ENCODE measurements at regions not wholly inside any gene's neighbourhood (a gene's known extent, or its start where the extent isn't known, plus 50 kb on each side); places are given as distances from the start of the nearest gene placed in this dataset.

DNA sequence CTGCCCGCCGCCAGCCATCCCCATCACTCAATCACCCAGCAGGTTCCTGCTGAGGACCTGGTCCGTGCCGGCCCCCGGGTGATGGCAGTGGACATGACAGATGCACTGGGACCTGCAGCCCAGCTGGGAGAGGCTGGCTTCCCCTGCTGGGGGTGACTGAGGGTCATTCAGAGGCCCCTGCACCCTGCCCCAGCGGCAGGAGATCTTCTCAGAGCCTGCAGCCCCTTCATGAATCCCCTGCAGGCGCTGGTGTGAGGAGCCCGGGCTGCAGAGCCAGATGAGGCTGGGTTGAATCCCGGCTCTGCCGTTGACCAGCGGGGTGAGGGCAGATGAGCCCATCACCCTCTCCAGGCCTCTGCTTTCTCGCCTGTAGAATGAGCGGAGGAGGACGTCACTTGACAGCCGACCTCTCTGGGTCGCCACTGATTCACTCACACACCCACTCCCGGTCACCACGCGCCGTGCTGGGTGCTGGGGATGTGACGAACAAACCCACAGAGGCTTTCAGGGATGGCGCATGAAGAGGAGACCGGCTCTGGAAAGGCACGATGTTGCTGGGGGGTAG, 95.2 kb upstream of the CIBAR2 start:
- no peak overlapping the region for H3K4me3 ChIP-seq (ENCODE audit: control insufficient read depth in 2 of 3, extremely low read depth in 1 of 3, insufficient read depth in 2 of 3, low read depth in 1 of 3, low read length in 3 of 3)
- no peak overlapping the region for H3K27ac ChIP-seq (ENCODE audit: control insufficient read depth, insufficient read depth, low read length)
- H3K36me3 ChIP-seq (ENCODE audit: control insufficient read depth in 2 of 2, extremely low read depth in 1 of 2, insufficient read depth in 2 of 2, low read length in 2 of 2) = no peaks in the 10 kb centered on the region
- no peaks in the 10 kb centered on the region for H3K27me3 ChIP-seq (ENCODE audit: control insufficient read depth, extremely low read depth, insufficient read depth, low read length)
- H2AFZ ChIP-seq (ENCODE audit: control insufficient read depth, low read length) = no peak overlapping the region
- H3K9ac ChIP-seq (ENCODE audit: control insufficient read depth, extremely low read depth, insufficient read depth, low read length) = no peak overlapping the region
- DNase-seq (ENCODE audit: low read depth, low spot score) (no peak), FAIRE-seq (no peak)
- dilution Hi-C loops (cut with MboI; ENCODE audit: extremely low pct_ligation_motif_present, low sequenced_read_pairs) = no loop called here
- no peaks in the 10 kb centered on the region for H3K9me3 ChIP-seq (ENCODE audit: control insufficient read depth, low read depth, low read length)
- peaks cover 28% of the 10 kb centered on the region for H3K4me1 ChIP-seq (ENCODE audit: control insufficient read depth, extremely low read depth, insufficient read depth, low read length)
- no peak overlapping the region for H3K4me2 ChIP-seq (ENCODE audit: control insufficient read depth, extremely low read depth, insufficient read depth, low read depth, low read length)
- no peaks in the 10 kb centered on the region for H3K79me2 ChIP-seq (ENCODE audit: control insufficient read depth, insufficient read depth, low read length)
- no peak for TF ChIP-seq EZH2 (IDR thresholded peaks at IDR 0.05; ENCODE audit: low read length)
- TF ChIP-seq, protein P1, sequence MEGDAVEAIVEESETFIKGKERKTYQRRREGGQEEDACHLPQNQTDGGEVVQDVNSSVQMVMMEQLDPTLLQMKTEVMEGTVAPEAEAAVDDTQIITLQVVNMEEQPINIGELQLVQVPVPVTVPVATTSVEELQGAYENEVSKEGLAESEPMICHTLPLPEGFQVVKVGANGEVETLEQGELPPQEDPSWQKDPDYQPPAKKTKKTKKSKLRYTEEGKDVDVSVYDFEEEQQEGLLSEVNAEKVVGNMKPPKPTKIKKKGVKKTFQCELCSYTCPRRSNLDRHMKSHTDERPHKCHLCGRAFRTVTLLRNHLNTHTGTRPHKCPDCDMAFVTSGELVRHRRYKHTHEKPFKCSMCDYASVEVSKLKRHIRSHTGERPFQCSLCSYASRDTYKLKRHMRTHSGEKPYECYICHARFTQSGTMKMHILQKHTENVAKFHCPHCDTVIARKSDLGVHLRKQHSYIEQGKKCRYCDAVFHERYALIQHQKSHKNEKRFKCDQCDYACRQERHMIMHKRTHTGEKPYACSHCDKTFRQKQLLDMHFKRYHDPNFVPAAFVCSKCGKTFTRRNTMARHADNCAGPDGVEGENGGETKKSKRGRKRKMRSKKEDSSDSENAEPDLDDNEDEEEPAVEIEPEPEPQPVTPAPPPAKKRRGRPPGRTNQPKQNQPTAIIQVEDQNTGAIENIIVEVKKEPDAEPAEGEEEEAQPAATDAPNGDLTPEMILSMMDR (optimal IDR thresholded peaks at IDR 0.05 in 1 of 3, IDR thresholded peaks at IDR 0.05 in 1 of 3, conservative IDR thresholded peaks at IDR 0.05 in 1 of 3; ENCODE audit: extremely low read depth in 1 of 3, insufficient read depth in 2 of 3, low read length in 3 of 3) = no peak
- H4K20me1 ChIP-seq (ENCODE audit: control insufficient read depth, extremely low read depth, insufficient read depth, low read length) = no peaks in the 10 kb centered on the region
- no peaks in the 10 kb centered on the region for H3K9me1 ChIP-seq (ENCODE audit: control insufficient read depth, extremely low read depth, insufficient read depth, low read length)

DNA sequence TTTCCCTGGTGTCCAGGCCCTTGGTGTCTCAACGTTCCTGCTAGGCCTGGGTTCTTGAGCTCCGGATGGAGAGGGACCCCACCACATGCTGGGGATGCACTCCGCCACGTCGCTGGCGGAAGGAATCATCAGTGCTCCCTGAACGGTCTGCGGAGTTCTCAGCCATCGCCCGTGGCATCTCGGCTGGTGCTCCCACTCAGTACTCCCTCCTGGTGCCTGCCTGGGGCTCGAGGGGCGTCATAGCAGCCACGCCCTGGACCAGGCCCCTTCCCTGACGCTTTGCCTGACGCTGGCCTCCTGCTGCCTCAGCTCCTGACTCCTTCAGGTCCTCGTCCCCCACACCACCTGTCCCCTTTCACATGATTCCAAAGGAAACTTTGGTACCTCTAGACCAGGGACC, 95.9 kb upstream of the CIBAR2 start:
- no peaks in the 10 kb centered on the region for H4K20me1 ChIP-seq (ENCODE audit: control insufficient read depth, extremely low read depth, insufficient read depth, low read length)
- no peaks in the 10 kb centered on the region for H3K27me3 ChIP-seq (ENCODE audit: control insufficient read depth, extremely low read depth, insufficient read depth, low read length)
- dilution Hi-C loops (cut with MboI; ENCODE audit: extremely low pct_ligation_motif_present, low sequenced_read_pairs) = no loop called here
- no peak overlapping the region for H3K4me2 ChIP-seq (ENCODE audit: control insufficient read depth, extremely low read depth, insufficient read depth, low read depth, low read length)
- H3K4me1 ChIP-seq (ENCODE audit: control insufficient read depth, extremely low read depth, insufficient read depth, low read length) = peaks cover 25% of the 10 kb centered on the region
- FAIRE-seq (no peak), DNase-seq (ENCODE audit: low read depth, low spot score) (no peak)
- H3K36me3 ChIP-seq (ENCODE audit: control insufficient read depth in 2 of 2, extremely low read depth in 1 of 2, insufficient read depth in 2 of 2, low read length in 2 of 2) = no peaks in the 10 kb centered on the region
- no peaks in the 10 kb centered on the region for H3K79me2 ChIP-seq (ENCODE audit: control insufficient read depth, insufficient read depth, low read length)
- H3K9ac ChIP-seq (ENCODE audit: control insufficient read depth, extremely low read depth, insufficient read depth, low read length) = no peak overlapping the region
- no peaks in the 10 kb centered on the region for H3K9me3 ChIP-seq (ENCODE audit: control insufficient read depth, low read depth, low read length)
- no peak overlapping the region for H3K27ac ChIP-seq (ENCODE audit: control insufficient read depth, insufficient read depth, low read length)
- TF ChIP-seq, protein P1 (optimal IDR thresholded peaks at IDR 0.05 in 1 of 3, IDR thresholded peaks at IDR 0.05 in 1 of 3, conservative IDR thresholded peaks at IDR 0.05 in 1 of 3; ENCODE audit: extremely low read depth in 1 of 3, insufficient read depth in 2 of 3, low read length in 3 of 3) = no peak
- TF ChIP-seq EZH2 (IDR thresholded peaks at IDR 0.05; ENCODE audit: low read length) = no peak
- H3K9me1 ChIP-seq (ENCODE audit: control insufficient read depth, extremely low read depth, insufficient read depth, low read length) = no peaks in the 10 kb centered on the region
- no peak overlapping the region for H3K4me3 ChIP-seq (ENCODE audit: control insufficient read depth in 2 of 3, extremely low read depth in 1 of 3, insufficient read depth in 2 of 3, low read depth in 1 of 3, low read length in 3 of 3)
- no peak overlapping the region for H2AFZ ChIP-seq (ENCODE audit: control insufficient read depth, low read length)
